GM18511 (cell line): ENCODE measurements at regions not wholly inside any gene's neighbourhood (a gene's known extent, or its start where the extent isn't known, plus 50 kb on each side); places are given as distances from the start of the nearest gene placed in this dataset.

Source experiments
- ATAC-seq: cut with Tn5 transposase; IDR thresholded peaks from one replicate; pipeline ENCODE4 v1.9.1; 2021; ENCODE audit warnings: mild to moderate bottlenecking, moderate library complexity; ENCODE audit not compliant: unreplicated experiment

DNA sequence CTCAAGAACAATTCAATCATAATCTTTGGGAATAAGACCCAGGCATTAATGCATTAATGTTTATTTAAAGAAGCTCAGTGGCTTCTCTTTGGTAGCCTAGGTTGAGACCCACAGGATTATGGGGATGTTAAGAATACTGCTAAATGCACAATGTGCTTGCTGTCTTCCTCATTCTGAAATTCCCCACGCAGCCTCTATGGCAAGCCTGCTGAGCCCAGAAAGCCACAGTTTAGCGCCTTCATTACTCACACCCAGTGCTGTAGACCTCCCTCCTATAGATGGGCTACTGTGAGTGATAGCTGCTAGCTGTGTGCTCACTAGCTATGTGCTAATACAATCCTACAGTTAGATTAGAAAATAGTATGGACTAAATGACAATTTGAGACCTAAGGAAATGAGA is 90.6 kb downstream of the TNFSF13B start:
- ATAC-seq = no peak

DNA sequence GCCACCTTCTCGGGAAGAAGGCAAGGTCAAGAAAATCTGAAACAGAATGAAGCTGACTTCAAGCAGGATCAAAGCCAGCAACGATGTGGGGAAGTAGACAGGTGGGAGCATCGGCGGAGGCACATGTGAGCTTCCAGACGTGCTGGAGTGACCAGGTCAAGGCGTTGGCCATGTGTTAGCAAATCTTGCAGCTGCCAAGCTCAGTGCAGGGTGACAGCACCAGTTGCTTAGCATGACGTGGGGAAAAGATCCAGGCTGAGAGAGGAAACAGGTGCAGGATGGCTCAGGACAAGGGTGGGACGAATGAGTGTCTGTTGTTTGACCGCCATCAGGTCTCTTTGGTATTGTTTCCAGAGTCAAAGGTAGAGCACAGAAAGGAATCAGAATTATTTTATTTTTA is 92.3 kb downstream of the TNFSF13B start:
- ATAC-seq = no peak

DNA sequence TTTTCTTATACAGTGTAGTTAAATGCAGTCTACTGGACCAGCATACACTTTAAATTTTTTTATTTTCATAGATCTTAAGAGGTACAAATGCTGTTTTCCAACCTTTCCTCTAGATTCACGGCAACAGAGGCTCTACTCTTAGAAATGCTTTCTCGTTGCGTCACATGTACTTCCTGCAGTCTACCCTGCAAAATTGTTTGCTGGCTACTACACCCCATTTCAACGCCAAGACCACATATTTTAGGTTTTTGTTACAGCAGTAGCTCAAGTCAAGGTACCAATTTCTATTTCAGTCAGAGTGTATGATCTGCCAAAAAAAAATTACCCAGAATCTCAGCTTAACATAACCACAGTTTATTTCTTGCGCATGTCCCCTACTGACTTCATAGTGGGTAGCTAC is 94.1 kb downstream of the TNFSF13B start:
- ATAC-seq = no peak

DNA sequence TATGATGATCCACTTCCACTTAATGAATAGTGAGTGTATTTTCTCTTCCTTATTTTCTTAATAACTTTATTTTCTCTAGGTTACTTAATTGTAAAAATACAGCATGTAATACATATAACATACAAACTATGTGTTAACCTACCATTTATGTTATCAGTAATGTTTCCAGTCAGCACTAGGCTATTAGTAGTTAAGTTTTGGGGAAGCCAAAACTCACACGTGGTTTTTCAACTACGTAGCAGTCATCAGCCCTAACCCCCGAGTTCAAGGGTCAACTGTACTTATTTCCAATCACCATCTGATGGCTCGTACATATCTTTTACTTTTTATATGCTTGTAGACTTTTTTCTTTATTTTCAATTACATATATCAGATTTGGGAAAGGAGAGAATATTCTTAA is 95.7 kb downstream of the TNFSF13B start:
- ATAC-seq = no peak

DNA sequence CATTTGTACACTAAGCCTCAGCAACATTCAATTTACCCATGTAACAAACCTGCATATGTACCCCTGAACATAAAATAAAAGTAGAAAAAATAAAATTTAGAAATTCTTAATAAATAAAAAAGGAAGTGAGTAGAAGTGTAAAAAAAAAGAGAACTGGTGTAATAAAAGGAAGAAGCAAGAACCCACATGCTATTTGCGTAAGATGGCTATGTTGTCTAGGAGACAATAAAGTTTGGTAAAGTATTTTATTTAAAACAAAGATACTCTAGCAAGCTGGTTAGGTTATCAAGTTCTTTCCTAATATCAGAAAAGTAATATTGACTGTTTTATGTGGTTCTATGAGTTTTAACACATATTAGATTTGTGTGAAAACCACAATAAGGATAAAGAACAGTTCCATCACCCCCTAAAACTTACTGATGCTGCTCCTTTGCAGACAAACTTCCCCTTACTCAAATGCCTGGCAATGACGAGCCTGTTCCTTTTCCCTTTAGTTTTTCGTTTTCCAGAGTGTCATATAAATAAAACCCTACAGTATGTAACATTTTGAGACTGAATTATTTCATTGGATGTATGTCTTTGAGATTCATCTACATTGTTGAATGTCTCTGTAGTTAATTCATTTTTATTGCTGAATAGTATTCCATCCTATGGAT is 98.9 kb downstream of the TNFSF13B start:
- no peak for ATAC-seq

DNA sequence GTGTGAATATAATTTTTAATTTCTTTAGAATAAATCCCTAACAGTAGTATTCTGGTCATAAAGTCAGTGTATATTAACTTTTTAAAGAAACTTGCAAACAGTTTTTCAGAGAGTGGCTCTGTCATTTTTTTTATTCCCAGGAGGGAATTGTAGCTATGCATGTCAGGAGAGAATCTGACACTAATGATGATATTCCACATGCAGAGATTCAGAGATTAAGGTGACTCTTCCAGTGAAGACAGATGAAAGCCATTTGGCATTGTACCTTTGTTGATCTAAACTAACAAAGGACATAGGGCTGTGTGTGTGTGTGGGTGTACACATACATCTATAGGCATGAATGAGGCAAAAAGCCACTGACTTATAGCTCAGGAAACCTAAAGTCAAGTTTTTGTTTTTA is 99.9 kb downstream of the TNFSF13B start:
- no peak for ATAC-seq

DNA sequence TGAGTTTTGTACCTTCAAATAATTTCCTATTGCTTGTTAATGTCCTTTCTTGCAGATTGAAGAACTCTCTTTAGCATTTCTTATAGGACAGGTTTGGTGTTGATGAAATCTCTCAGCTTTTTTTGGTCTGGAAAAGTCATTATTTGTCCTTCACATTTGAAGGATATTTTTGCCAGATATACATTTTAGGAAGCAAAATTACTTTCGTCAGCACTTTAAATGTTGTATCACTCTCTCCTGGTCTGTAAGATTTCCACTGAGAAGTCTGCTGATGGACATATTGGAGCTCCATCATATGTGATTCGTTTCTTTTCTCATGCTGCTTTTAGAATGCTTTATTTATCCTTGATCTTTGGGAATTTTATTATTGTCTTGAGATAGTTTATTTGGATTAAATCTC is 105.5 kb downstream of the TNFSF13B start:
- no peak for ATAC-seq

DNA sequence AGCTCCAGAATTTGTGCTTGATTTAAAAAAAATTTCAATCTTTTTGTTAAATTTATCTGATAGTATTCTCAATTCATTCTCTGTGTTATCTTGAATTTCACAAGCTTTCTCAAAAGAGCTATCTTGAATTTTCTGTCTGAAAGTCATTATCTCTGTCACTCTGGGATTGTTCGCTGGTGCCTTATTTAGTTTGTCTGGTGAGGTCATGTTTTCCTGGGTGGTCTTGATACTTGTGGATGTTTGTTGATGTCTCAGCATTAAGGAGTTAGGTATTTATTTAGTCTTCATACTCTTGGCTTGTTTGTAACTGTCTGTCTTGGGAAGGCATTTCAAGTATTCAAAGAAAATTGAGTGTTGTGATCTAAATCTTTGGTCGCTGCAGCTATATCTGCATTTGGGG is 106.3 kb downstream of the TNFSF13B start:
- ATAC-seq = no peak

DNA sequence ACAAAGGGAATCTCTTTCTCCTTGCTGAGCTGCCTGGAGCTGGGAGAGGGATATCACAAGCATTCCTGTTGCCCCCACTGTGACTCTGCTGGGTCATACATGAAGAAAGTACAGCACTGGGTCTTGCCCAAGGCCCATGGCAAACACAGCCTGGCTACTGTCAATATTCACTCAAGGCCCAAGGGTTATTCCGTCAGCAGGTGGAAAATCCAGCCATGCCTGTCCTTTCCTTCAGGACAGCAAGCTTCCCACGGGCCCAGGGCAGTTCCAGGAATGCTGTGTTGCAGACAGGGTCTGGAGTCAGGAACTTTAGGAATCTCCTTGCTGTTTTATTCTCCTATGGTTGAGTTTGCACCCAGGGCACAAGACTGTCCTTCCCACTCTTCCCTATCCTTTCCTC is 106.8 kb downstream of the TNFSF13B start:
- no peak for ATAC-seq

DNA sequence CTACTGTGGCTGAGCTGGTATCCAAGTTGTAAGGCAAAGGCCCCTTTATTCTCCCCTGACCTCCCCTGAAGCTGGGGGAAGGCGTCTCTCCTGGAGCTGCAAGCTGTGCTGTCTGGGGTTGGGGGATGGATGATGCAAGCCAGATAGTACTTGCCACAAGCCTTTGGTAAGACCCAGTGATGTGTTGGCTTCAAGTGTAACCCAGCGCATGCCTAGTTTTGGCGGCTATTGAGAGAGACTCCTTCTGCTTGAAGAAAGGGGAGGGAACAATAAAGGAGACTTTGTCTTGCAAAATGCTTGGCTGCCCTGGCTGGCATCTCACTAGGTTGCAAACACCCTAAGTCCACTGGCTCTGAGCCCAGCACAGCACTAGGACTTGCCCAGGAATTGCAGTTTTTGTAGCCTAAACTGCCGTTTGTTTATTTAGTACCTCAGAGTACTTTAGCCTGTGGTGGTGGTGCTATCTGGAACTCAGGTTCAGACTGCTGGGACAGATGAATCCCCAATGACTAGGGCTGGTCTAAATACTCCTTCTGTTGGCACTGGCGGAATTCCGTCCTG is 108.2 kb downstream of the TNFSF13B start:
- no peak for ATAC-seq

DNA sequence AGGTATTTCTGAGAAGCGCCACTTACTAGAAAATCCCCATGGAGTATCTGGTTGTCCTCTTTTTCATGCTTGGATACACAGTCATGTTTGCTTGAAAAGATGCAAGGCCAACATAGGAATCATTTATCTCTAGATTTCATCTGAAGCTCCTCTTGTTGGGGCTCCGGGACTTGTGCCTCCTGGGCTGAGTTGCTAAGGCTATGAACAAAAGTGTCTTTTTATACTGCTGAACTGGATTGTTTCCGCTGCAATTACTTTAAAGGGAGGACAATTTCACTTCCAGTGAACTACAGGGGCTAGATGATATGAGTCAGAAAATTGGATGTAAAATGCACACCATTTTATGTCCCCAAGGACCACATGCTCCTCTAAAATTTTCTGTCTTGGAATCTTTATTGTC is 114.1 kb downstream of the TNFSF13B start:
- no peak for ATAC-seq

DNA sequence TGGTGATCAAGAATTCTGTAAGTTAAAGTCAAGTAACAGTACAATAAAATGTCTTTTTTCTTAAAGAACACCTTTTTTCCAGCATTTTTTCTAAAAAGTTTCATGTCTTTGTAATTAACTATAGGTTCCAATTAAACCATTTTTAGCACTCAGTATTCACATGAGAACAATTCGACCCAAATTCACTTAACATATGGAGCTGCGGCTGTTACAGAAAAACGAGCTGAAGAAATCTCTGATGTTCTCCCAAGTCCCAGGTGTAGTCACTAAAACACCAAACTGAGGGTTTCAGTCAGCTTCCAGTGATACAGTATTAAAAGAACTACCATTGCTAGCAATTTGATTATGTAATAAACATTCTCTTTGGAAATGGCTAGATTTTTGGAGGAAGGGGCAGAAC is 117.6 kb downstream of the TNFSF13B start:
- no peak for ATAC-seq

DNA sequence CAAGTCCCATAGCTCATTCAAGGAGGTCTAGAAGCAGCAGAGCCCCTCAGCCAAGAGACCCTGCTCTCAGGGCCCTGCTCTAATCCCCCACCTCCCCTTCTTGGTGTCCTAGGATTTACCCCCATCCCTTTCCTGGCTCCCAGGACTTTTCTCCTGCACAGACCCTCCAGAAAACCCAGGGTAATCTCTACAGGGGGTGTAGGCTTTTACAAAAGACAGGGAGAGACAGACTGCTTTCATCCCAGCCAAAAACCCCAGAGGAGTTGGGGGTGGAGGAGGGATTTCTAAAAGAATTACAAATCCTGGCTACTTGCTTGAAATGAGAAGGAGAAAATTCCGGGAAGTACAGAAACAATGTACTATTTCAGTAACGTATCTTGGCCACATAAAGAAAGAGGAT is 133.3 kb downstream of the TNFSF13B start:
- no peak for ATAC-seq

DNA sequence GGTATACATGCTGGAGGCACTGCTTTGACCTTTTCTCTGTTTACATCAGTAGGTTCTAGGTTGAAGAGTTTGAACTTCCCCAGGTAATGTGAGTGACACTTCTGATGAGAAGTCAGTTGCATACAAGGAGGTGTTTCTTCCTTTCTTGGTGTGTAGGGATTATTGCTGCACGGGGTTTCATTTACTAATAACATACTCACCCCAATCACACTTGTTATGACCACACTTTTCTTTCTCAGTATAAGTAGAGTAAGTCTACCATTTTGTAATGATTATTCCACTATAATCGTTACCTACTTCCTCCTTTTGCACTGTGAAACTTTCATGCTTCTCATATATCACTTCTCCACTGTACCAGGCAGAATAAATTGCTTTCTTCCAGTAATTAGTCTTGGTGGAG is 138.0 kb downstream of the TNFSF13B start:
- ATAC-seq = peak; percentile 70

DNA sequence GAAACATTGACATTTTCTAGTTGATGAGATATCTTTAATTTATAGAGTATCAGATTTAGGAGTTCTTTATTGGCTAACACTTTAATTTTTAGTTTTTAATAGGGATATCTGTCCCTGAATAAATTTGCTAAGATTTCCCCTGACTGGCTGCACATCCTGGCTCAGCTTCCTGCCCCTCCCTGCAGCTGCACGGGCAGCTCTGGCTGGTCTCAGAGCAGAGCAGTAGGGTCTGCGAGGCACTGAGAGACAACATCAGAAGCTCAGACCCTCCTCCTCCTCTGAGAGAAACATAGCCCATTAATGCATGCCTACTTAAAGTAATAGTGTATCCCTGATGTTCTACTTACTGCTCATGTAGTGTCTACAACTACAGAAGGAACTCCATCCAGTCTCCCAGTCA is 139.2 kb downstream of the TNFSF13B start:
- ATAC-seq = no peak

DNA sequence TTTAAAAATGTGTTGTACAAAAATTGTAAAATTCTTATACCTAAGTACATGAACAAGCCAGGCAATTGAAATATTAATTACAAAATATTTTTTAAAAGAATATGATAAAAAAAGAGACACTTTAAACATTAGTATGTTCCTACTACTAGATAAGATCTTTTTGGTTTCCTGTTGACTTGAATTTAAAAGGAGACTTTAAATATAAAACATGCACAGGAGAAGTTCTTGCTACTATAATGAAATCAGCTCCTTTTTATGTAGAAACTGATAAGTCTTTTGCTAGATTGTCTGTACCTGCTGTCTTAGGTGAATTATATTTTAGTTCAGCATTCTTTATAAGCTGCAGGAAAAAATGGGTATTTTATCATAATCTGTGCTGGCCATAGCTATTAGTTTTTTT is 140.2 kb downstream of the TNFSF13B start:
- ATAC-seq = no peak

DNA sequence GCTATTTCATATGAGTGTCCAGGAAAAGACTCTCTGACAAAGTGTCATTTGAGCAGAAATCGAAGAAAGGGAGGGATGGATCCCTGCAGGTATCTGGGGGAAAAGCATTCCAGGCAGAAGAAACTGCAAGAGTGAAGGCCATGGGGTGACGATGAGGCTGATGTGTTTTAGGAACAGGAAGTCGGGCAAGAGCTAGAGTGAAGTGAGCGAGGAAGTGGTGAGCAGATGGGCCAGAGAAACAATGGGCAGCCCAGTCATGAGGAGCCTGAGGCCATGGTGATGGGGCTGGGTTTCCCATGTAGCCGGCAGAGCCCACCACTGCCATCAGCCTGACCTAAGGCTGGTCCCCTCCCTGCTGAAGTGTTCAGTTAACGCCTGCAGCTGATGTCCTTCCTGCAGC is 150.2 kb downstream of the TNFSF13B start:
- ATAC-seq = no peak

DNA sequence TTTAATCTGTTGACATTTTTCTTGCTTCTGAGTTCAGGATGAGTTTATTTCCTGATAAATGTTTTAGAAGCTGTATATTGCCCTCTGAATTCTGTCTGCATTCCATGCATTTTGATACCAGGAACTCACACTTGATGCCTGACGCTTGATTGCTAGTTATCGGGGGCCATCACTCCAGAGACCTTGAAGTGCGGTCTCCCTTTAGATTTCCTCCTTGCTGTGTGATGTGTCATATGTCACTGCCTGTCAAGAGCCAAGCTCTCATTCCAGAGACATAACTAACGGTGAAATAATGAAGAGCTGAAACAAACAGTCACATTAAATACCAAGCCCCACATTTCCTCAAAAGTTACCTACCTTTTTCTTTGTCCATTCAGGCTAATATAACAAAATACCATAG is 155.5 kb downstream of the TNFSF13B start:
- no peak for ATAC-seq

DNA sequence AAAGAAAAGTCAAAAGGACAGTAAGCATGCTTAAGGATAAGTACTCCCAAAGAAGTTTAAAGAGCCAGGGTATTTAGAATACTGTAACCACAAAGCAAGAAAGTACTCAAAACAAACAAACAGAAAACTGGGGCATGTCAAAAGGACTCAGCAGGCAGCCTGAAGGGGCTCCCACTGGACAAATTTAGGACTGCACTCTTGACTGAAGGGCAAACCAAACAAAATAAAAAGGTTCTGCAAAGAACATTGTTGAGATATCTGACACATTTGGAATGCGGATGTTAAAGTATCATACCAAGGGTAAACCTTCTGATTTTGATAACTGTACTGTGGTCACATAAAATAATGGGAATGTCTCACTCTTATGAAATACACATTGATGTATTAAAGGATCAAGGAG is 157.4 kb downstream of the TNFSF13B start:
- no peak for ATAC-seq

DNA sequence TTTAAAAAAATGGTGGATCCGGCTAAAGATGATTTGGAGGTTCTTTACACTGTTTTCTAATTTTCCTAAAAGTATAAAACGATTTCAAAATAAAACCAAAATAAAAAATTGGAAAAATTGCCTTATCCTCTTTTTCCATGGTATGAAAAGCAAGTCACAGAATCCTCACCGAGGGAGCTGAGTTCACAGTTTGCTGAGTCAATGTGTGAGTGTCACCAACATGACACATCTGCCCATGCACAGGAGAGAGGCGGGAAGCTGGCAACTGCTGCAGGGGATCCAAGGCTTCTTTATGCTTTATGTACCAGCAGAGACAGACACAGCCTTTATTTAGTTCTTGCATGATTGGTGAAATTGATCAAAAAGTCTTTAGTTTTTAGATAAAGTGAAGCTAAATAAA is 157.8 kb downstream of the TNFSF13B start:
- ATAC-seq = no peak

DNA sequence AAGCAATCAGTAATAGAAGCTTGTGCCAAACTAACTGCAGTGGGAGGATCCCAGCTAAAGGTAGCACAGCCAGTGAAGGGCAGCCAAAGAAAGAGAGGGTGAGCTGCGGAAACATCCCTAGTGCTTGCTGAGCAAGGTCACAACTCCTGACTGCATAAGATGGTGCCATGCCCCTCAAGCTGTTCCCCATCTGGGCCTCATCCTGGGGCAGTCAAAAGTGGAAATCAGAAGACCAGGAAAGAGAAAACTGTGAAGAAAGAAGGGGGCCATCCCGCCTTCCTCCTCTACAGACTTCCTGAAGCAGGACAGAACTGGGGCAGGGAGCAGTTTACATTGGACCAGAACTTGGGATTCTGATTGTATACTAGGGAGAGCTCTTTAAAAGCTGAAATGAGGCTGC is 159.2 kb downstream of the TNFSF13B start:
- ATAC-seq = no peak

DNA sequence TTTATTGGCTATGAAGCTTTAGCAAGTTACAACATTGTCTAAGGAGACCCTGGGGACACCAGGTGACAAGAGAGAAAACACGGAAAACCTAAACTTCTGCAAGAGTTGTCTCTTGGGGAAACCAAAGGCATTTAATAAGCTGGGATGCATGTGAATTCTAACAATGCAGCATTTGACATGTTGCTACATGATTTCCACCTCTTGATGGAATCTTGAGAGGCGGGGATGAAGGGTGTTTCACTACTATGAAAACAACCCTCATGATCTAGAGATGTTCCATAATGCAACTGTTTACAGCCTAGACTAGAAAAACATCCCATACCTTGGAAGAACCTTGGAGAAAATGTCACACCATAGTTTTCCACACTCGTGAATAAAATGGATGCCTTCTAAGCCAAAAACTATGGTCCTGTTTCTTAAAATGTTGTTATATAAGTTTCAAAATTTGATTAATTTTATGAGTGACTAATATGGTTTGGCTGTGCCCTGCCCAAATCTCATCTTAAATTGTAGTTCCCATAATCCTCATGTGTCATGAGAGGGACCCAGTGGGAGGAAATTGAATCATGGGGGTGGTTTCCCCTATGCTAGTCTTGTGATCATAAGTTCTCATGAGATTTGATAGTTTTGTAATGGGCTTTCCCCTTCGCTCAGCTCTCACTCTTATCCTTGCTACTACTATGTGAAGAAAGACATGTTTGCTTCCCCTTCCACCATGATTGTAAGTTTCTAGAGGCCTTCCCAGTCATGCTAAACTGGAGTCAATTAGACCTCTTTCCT is 164.6 kb downstream of the TNFSF13B start:
- ATAC-seq = no peak
